ENCODE measurements at regions not wholly inside any gene's neighbourhood (a gene's known extent, or its start where the extent isn't known, plus 50 kb on each side); places are given as distances from the start of the nearest gene placed in this dataset.

GRCh38 chr2:64399521-64399920, 54.4 kb upstream of the LGALSL start:
- Histone ChIP-seq H2AFZ (ENCODE audit: low read length) (no peak overlapping the region), H3K9me3 (replicated peaks; ENCODE audit: insufficient read depth, low read length) (no peaks in the 10 kb centered on the region), H3K79me2 (ENCODE audit: low read length) (no peaks in the 10 kb centered on the region), H3K36me3 (replicated peaks; ENCODE audit: insufficient read depth, low read length) (no peaks in the 10 kb centered on the region), H4K20me1 (ENCODE audit: insufficient read depth, low read length) (no peaks in the 10 kb centered on the region), H3K4me2 (ENCODE audit: low read depth, low read length) (no peak overlapping the region), H3F3A (ENCODE audit: insufficient read depth, low read length) (no peaks in the 10 kb centered on the region), H3K4me3 (ENCODE audit: low read length) (no peak overlapping the region), H3K27me3 (replicated peaks; ENCODE audit: insufficient read depth, low read length) (no peaks in the 10 kb centered on the region; the same call in 1 of the 2 replicates), H3K4me1 (ENCODE audit: low read length) (peaks cover 5% of the 10 kb centered on the region; the same call in 1 of the 2 replicates), H3K9me2 (replicated peaks; ENCODE audit: insufficient read depth, low read length) (no peaks in the 10 kb centered on the region), H3K27ac (ENCODE audit: low read length) (no peak overlapping the region), H3K9ac (ENCODE audit: low read length) (no peak overlapping the region)
- no peak for DNase-seq
- TF ChIP-seq CTCF (IDR thresholded peaks at IDR 0.05; ENCODE audit: low read length), result no peak

- no peak overlapping the region for H3K27ac ChIP-seq (ENCODE audit: low read length)
- no peak for DNase-seq
- H2AFZ ChIP-seq (ENCODE audit: low read length), result no peak overlapping the region
Observed at GRCh38 chr2:64400105-64400728, 53.7 kb upstream of the LGALSL start.

GRCh38 chr2:64400733-64401528, 53.0 kb upstream of the LGALSL start:
- Histone ChIP-seq H3K27me3 (replicated peaks; ENCODE audit: insufficient read depth, low read length) (no peaks in the 10 kb centered on the region; the same call in 1 of the 2 replicates), H4K20me1 (ENCODE audit: insufficient read depth, low read length) (no peaks in the 10 kb centered on the region), H3K9me2 (replicated peaks; ENCODE audit: insufficient read depth, low read length) (no peaks in the 10 kb centered on the region), H3K79me2 (ENCODE audit: low read length) (no peaks in the 10 kb centered on the region), H3K4me1 (ENCODE audit: low read length) (peaks cover 5% of the 10 kb centered on the region; the same call in 1 of the 2 replicates), H3F3A (ENCODE audit: insufficient read depth, low read length) (no peaks in the 10 kb centered on the region), H3K9ac (ENCODE audit: low read length) (no peak overlapping the region), H3K36me3 (replicated peaks; ENCODE audit: insufficient read depth, low read length) (no peaks in the 10 kb centered on the region), H3K4me2 (ENCODE audit: low read depth, low read length) (no peak overlapping the region), H3K27ac (ENCODE audit: low read length) (no peak overlapping the region), H3K9me3 (replicated peaks; ENCODE audit: insufficient read depth, low read length) (no peaks in the 10 kb centered on the region), H3K4me3 (ENCODE audit: low read length) (no peak overlapping the region), H2AFZ (ENCODE audit: low read length) (no peak overlapping the region)
- TF ChIP-seq CTCF (IDR thresholded peaks at IDR 0.05; ENCODE audit: low read length) (no peak), EZH2 (optimal IDR thresholded peaks at IDR 0.05; ENCODE audit: low read depth, low read length) (no peak), EZH2phosphoT487 (IDR thresholded peaks at IDR 0.05; ENCODE audit: low read length) (no peak)
- DNase-seq, result no peak

More at GRCh38 chr2:64400105-64400728, 53.7 kb upstream of the LGALSL start:
- no peaks in the 10 kb centered on the region for H3F3A ChIP-seq (ENCODE audit: insufficient read depth, low read length)
- no peaks in the 10 kb centered on the region for H3K9me3 ChIP-seq (replicated peaks; ENCODE audit: insufficient read depth, low read length)
- H3K79me2 ChIP-seq (ENCODE audit: low read length), result no peaks in the 10 kb centered on the region
- H3K27me3 ChIP-seq (replicated peaks; ENCODE audit: insufficient read depth, low read length), result no peaks in the 10 kb centered on the region; the same call in 1 of the 2 replicates
- H3K4me3 ChIP-seq (ENCODE audit: low read length), result no peak overlapping the region
- H4K20me1 ChIP-seq (ENCODE audit: insufficient read depth, low read length), result no peaks in the 10 kb centered on the region
- peaks cover 5% of the 10 kb centered on the region; the same call in 1 of the 2 replicates for H3K4me1 ChIP-seq (ENCODE audit: low read length)
- no peaks in the 10 kb centered on the region for H3K36me3 ChIP-seq (replicated peaks; ENCODE audit: insufficient read depth, low read length)
- H3K9ac ChIP-seq (ENCODE audit: low read length), result no peak overlapping the region
- no peak for TF ChIP-seq EZH2 (optimal IDR thresholded peaks at IDR 0.05; ENCODE audit: low read depth, low read length)
- no peak for TF ChIP-seq EZH2phosphoT487 (IDR thresholded peaks at IDR 0.05; ENCODE audit: low read length)
- no peak for TF ChIP-seq CTCF (IDR thresholded peaks at IDR 0.05; ENCODE audit: low read length)
- H3K9me2 ChIP-seq (replicated peaks; ENCODE audit: insufficient read depth, low read length), result no peaks in the 10 kb centered on the region
- H3K4me2 ChIP-seq (ENCODE audit: low read depth, low read length), result no peak overlapping the region
